Brain microvascular endothelial cell (primary cell): ENCODE measurements at regions not wholly inside any gene's neighbourhood (a gene's known extent, or its start where the extent isn't known, plus 50 kb on each side); places are given as distances from the start of the nearest gene placed in this dataset.

Experiments used
- DNase-seq: peaks from one replicate; pipeline ENCODE4 v3.0.0-alpha.2; 2020
- H3K27ac ChIP-seq: fragments of 250-450 bp; sonication (Bioruptor Pico); 2 replicates; pipeline ENCODE4 v1.5.1; 2020; ENCODE audit warnings: mild to moderate bottlenecking, moderate library complexity
- H3K27me3 ChIP-seq: fragments of 250-450 bp; sonication (Bioruptor Pico); replicated peaks from 2 replicates; pipeline ENCODE4 v1.5.1; 2020; ENCODE audit warnings: mild to moderate bottlenecking
- H3K36me3 ChIP-seq: fragments of 250-450 bp; sonication (Bioruptor Pico); replicated peaks from 2 replicates; pipeline ENCODE4 v1.5.1; 2020; ENCODE audit warnings: mild to moderate bottlenecking
- H3K4me3 ChIP-seq: 2 replicates; pipeline ENCODE4 v1.5.1; 2011; ENCODE audit warnings: low read depth, mild to moderate bottlenecking, control low read depth, low read length, moderate library complexity
- CTCF ChIP-seq: IDR thresholded peaks from 2 replicates; pipeline ENCODE4 v1.5.1; 2011; ENCODE audit warnings: low read depth, mild to moderate bottlenecking, moderate library complexity, low read length, control low read depth, inconsistent platforms; ENCODE audit errors: missing control alignments
- in situ Hi-C: cut with HindIII; loops from 2 replicates; pipeline ENCODE4 v1.10.0; 2017; ENCODE audit warnings: low sequenced_read_pairs, low pct_ligation_motif_present

- Histone ChIP-seq H3K27ac (no peak overlapping the region), H3K4me3 (no peak overlapping the region), H3K36me3 (no peaks in the 10 kb centered on the region), H3K27me3 (no peaks in the 10 kb centered on the region)
- TF ChIP-seq CTCF, result no peak
- no peak for DNase-seq
- in situ Hi-C loops, result no loop called here
Measured at GRCh38 chr9:80922544-80922943, 766.8 kb downstream of the TLE1 start.

GRCh38 chr9:80906728-80907127 lies 782.6 kb downstream of the TLE1 start:
- in situ Hi-C loops, result no loop called here
- Histone ChIP-seq H3K4me3 (no peak overlapping the region), H3K27ac (no peak overlapping the region), H3K27me3 (no peaks in the 10 kb centered on the region), H3K36me3 (no peaks in the 10 kb centered on the region)
- TF ChIP-seq CTCF, result no peak
- no peak for DNase-seq

- H3K27ac ChIP-seq, result no peak overlapping the region
- DNase-seq, result no peak
- in situ Hi-C loops, result no loop called here
- H3K4me3 ChIP-seq, result no peak overlapping the region
- no peaks in the 10 kb centered on the region for H3K36me3 ChIP-seq
- no peak for TF ChIP-seq CTCF
- no peaks in the 10 kb centered on the region for H3K27me3 ChIP-seq
Measured at GRCh38 chr9:80899208-80899607, 790.1 kb downstream of the TLE1 start.

GRCh38 chr9:80893190-80893589 lies 796.2 kb downstream of the TLE1 start:
- no peak for DNase-seq
- in situ Hi-C loops, result no loop called here
- Histone ChIP-seq H3K36me3 (no peaks in the 10 kb centered on the region), H3K27ac (no peak overlapping the region), H3K4me3 (no peak overlapping the region), H3K27me3 (no peaks in the 10 kb centered on the region)
- TF ChIP-seq CTCF, result no peak

GRCh38 chr9:80892703-80893102 lies 796.6 kb downstream of the TLE1 start:
- H3K27me3 ChIP-seq, result no peaks in the 10 kb centered on the region
- no peak for TF ChIP-seq CTCF
- in situ Hi-C loops, result no loop called here
- H3K4me3 ChIP-seq, result no peak overlapping the region
- H3K27ac ChIP-seq, result no peak overlapping the region
- H3K36me3 ChIP-seq, result no peaks in the 10 kb centered on the region
- no peak for DNase-seq

GRCh38 chr9:80890124-80890523 lies 799.2 kb downstream of the TLE1 start:
- no peak overlapping the region for H3K27ac ChIP-seq
- H3K36me3 ChIP-seq, result no peaks in the 10 kb centered on the region
- no peak overlapping the region for H3K4me3 ChIP-seq
- no peaks in the 10 kb centered on the region for H3K27me3 ChIP-seq
- no peak for TF ChIP-seq CTCF
- DNase-seq, result no peak
- in situ Hi-C loops, result no loop called here
